GM12865 (cell line): ENCODE measurements at regions not wholly inside any gene's neighbourhood (a gene's known extent, or its start where the extent isn't known, plus 50 kb on each side); places are given as distances from the start of the nearest gene placed in this dataset.

ENCODE experiments used
- DNase-seq: peaks from one replicate; pipeline ENCODE4 v3.0.0; 2010; ENCODE audit warnings: low read depth
- H3K4me3 ChIP-seq: 2 replicates; pipeline ENCODE4 v1.5.1; 2011; ENCODE audit warnings: mild to moderate bottlenecking, low read depth, low read length, control low read depth
- TF ChIP-seq, protein P1 (sequence below): IDR thresholded peaks from 2 replicates; pipeline ENCODE4 v1.5.1; 2011; ENCODE audit warnings: low read length, control low read depth, low read depth, inconsistent platforms; ENCODE audit not compliant: insufficient read depth; ENCODE audit errors: missing control alignments

DNA sequence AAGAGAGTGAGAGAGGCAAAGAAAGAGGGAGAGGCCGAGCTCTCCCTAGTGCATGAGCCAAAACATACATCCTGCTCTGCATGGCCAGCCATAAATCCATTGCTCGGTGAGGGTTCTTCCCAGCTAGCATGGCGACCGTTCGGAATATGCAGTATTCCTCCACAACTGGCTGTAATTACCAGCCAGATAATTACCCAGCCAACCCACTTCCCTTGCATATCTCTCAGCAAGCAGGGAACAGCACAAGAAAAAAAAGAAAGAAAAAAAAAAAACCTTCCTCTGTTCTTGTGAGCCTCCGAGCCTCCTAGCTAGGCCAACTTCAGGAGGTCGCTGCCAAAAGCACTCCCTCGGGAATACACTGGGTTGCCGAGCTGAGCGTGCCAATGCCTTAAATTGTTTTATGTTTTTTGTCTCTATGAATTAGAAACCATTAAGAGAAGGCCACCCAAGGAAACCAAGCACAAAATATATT lies 567.9 kb downstream of the MED13L start:
- H3K4me3 ChIP-seq: no peak overlapping the region
- TF ChIP-seq, protein P1, sequence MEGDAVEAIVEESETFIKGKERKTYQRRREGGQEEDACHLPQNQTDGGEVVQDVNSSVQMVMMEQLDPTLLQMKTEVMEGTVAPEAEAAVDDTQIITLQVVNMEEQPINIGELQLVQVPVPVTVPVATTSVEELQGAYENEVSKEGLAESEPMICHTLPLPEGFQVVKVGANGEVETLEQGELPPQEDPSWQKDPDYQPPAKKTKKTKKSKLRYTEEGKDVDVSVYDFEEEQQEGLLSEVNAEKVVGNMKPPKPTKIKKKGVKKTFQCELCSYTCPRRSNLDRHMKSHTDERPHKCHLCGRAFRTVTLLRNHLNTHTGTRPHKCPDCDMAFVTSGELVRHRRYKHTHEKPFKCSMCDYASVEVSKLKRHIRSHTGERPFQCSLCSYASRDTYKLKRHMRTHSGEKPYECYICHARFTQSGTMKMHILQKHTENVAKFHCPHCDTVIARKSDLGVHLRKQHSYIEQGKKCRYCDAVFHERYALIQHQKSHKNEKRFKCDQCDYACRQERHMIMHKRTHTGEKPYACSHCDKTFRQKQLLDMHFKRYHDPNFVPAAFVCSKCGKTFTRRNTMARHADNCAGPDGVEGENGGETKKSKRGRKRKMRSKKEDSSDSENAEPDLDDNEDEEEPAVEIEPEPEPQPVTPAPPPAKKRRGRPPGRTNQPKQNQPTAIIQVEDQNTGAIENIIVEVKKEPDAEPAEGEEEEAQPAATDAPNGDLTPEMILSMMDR: no peak
- no peak for DNase-seq

DNA sequence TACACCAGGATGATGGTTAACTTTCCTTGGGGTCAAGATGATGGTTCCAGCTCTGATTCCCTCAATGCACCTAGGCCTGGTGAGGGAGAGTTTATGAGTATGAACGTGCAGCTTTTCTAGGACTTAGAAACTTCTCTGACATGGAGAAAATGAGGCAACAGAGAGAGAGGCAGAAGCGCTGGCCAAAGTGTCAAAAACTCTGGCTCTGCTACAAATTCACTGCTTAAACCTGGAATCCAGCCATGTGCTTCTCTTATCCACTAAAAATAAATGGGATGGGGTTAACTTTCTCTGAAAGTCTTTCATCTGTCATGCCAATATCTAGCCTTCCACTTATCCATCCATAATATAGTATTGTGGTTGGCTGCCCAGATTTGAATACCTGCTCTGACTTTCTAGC lies 568.7 kb downstream of the MED13L start:
- no peak for DNase-seq
- TF ChIP-seq, protein P1: no peak
- H3K4me3 ChIP-seq: no peak overlapping the region

GRCh38 chr12:115700896-115701465 lies 576.5 kb downstream of the MED13L start:
- no peak for DNase-seq
- TF ChIP-seq, protein P1: no peak

GRCh38 chr12:115700081-115700480 lies 577.4 kb downstream of the MED13L start:
- no peak overlapping the region for H3K4me3 ChIP-seq
- TF ChIP-seq, protein P1: no peak
- DNase-seq: no peak

More at GRCh38 chr12:115700896-115701465, 576.5 kb downstream of the MED13L start:
- no peak overlapping the region for H3K4me3 ChIP-seq

DNA sequence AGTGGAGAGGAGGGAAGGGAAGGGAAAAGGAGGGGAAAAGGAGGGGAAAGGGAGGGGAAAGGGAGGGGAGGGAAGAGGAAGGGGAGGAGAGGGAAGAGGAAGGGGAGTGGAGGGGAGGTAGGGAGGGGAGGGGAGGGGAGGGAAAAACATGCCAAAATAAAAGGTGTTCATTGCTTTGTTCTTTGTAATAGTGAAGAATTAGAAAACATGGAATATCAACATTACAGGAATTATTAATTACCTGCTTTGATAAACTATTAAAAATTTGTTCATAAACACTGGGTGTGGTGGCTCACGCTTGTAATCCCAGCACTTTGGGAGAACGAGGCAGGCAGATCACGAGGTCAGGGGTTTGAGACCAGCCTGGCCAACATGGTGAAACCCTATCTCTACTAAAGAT lies 579.2 kb downstream of the MED13L start:
- H3K4me3 ChIP-seq: no peak overlapping the region
- DNase-seq: no peak
- TF ChIP-seq, protein P1: no peak

DNA sequence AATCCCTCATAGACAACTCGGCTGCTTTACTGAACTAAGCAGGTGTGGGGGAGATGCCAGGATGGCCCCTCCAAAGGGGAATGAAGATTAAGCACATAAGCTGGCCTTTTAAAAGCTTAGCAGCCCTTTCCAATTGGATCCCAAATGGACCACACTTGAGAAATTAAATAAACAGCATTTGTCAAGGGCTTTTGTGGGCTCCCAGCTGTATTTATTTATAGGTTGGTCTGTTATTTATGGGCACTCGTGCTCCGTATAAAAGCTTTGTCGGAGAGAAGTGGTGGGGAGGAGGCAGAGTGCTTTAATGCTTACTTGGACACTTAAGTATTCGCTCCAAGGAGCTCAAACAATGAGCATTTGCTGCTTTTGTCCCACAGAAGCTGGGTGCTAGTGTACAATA lies 580.2 kb downstream of the MED13L start:
- no peak overlapping the region for H3K4me3 ChIP-seq
- TF ChIP-seq, protein P1: no peak
- DNase-seq: no peak

- no peak overlapping the region for H3K4me3 ChIP-seq
- DNase-seq: no peak
- TF ChIP-seq, protein P1: no peak
These were observed 582.9 kb downstream of the MED13L start for GRCh38 chr12:115694564-115694963.
